IPS-15b (cell line): ENCODE measurements at regions not wholly inside any gene's neighbourhood (a gene's known extent, or its start where the extent isn't known, plus 50 kb on each side); places are given as distances from the start of the nearest gene placed in this dataset.
A peak's percentile ranks its signal among the peaks of the same experiment; 100 is the strongest.

Experiments
- H3K27me3 ChIP-seq: one replicate; pipeline ENCODE4 v1.6.1; 2013; ENCODE audit warnings: low read length; ENCODE audit not compliant: control insufficient read depth, insufficient read depth
- H3K36me3 ChIP-seq: one replicate; pipeline ENCODE4 v1.6.1; 2013; ENCODE audit warnings: low read length; ENCODE audit not compliant: control insufficient read depth, insufficient read depth
- H3K4me1 ChIP-seq: one replicate; pipeline ENCODE4 v1.6.1; 2013; ENCODE audit warnings: mild to moderate bottlenecking, low read length; ENCODE audit not compliant: control insufficient read depth, insufficient read depth
- H3K4me3 ChIP-seq: one replicate; pipeline ENCODE4 v1.5.1; 2013; ENCODE audit warnings: low read depth, low read length
- H3K9ac ChIP-seq: one replicate; pipeline ENCODE4 v1.6.1; 2013; ENCODE audit warnings: low read depth, mild to moderate bottlenecking, low read length
- H3K9me3 ChIP-seq: one replicate; pipeline ENCODE4 v1.6.1; 2013; ENCODE audit warnings: mild to moderate bottlenecking, low read length; ENCODE audit not compliant: control insufficient read depth, insufficient read depth

DNA sequence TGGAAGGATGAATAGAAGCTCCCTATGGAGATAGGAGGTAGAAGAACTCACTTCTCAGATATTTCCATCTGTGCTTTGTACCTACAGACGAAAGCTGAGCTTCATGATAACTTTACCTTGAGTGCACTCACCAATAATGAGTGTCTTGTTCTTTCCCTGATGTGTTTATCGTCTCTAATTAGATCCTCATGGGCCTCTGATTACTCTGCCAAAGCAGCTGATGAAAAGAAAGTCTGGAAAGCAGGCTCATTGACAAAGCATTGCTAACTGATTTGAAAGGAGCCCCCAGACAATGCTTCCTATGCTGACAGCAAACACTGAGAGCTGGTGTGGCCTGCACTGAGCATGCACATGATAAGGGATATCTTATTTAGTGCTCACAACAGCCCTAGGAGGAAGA, 183.9 kb upstream of the GHITM start:
- no peaks in the 10 kb centered on the region for H3K36me3 ChIP-seq
- H3K27me3 ChIP-seq: peaks cover 48% of the 10 kb centered on the region
- H3K4me3 ChIP-seq: no peak overlapping the region
- H3K4me1 ChIP-seq: peaks cover 26% of the 10 kb centered on the region
- no peak overlapping the region for H3K9ac ChIP-seq
- no peaks in the 10 kb centered on the region for H3K9me3 ChIP-seq

DNA sequence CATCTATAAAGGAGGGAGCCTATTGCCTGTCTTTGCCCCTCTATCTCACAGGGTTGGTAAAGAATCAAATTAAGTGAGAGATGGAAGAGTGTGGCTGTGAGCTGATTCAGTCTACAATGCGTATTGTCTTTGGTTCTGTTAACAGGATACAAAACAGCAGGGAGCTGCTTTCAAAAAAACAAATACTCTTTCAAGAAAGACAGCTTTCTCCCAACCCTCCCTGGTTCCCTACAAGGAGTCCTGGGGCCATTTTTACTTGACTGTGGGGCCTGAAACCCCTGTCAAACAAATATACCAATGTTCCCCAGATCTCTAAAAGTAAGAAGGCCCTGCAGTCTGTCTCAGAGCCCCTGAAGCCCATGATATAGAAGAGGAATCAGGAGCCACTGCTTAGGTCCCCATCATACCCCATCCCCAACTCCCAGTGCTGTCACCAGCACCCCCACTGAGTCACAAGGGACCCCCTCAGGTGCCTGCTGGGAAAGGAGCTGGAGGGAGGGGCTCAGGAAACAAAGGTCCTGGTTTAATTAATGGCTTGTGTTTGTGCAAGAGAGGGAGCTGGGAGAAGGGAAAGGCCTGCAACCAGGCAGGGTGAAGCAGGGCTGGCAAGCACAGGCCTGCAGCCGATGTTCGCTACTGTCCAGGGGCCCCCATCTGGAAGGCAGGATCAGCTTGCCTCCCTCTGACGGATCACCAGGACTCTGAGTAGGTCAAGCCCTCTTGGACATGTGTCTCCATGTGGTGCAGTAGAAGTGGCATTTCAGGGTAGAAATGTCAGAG, 182.0 kb upstream of the GHITM start:
- Histone ChIP-seq H3K9me3 (no peaks in the 10 kb centered on the region), H3K27me3 (peaks cover 48% of the 10 kb centered on the region), H3K36me3 (no peaks in the 10 kb centered on the region), H3K4me3 (peak overlapping the region; percentile 21), H3K4me1 (peaks cover 26% of the 10 kb centered on the region), H3K9ac (no peak overlapping the region)

DNA sequence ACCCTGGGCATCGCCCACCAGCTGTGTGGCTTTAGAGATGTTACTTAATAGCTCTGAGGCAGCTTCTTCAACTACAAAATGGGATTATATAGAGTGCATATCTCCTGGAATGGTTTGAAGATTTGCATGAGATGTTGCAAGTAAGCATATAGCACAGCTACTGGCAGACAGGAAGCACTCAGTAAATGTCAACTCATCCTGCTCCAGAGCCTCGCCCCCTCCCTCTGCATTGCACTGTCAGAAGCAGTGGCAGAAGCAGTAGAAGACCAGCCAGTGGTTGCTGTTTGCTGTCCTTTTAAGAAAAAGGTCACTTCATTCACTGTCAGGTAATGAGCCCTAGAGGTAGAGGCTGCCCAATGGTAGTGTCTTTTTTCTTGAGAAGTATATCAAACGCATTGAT, 180.0 kb upstream of the GHITM start:
- H3K36me3 ChIP-seq: no peaks in the 10 kb centered on the region
- no peaks in the 10 kb centered on the region for H3K9me3 ChIP-seq
- peaks cover 11% of the 10 kb centered on the region for H3K4me1 ChIP-seq
- H3K9ac ChIP-seq: no peak overlapping the region
- peaks cover 41% of the 10 kb centered on the region for H3K27me3 ChIP-seq
- no peak overlapping the region for H3K4me3 ChIP-seq

DNA sequence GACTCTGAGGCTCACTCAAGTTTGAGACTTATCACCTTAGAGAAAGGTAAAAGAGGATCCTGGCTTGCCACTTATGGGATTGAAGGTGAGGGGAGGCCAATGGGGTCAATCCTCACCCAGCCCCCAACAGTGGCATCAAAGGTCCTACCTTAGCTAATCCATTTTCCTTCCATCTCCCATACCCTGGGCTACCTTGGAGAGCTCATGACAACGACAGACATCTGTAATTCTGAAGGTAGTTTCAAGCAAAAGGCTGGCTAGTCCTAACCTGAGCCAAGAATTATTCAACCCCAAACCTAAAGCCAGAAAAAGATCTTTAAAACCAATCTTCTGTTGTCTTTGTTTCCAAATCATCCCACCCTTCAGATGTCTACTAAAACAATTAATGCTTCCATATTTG, 179.2 kb upstream of the GHITM start:
- H3K9me3 ChIP-seq: no peaks in the 10 kb centered on the region
- peaks cover 38% of the 10 kb centered on the region for H3K27me3 ChIP-seq
- H3K36me3 ChIP-seq: no peaks in the 10 kb centered on the region
- H3K4me1 ChIP-seq: peaks cover 11% of the 10 kb centered on the region
- H3K4me3 ChIP-seq: no peak overlapping the region
- H3K9ac ChIP-seq: no peak overlapping the region

DNA sequence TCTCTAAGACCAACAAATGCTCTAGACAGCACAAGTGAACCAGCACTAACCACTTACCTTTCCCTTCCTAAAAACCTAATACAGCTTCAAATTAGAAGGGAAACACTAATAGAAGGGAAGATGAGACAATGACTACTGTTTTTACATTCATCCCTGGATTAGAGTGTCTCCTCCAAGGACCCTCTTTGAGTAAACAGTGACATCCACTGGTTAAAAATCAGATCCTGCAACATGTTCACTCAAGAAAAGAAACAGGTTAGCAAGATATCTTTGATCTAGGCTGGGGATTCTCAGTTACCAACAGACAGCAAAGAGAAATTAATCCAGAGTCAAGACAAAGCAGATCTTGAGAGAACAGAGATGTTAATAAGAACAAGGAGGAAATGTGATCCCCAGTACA, 177.7 kb upstream of the GHITM start:
- H3K4me3 ChIP-seq: no peak overlapping the region

DNA sequence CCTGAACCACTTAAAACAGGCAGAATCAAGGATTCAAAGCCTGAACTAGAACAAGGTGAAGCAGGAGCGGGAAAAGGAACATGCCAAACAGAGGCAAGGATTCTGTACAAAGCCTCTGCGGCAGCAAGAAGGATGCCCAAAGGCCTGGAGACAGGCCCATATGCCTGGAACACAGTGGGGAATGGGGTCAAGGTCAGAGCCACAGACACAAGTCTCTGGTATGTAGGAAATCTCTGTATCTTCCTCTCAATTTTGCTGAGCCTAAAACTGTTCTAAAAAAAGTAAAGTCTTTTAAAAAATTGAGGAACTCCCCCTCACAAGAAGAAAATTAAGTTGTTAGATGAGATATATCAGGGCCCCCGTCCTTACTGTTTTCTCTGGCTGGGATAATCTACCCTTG, 175.9 kb upstream of the GHITM start:
- H3K9ac ChIP-seq: no peak overlapping the region
- no peaks in the 10 kb centered on the region for H3K36me3 ChIP-seq
- no peak overlapping the region for H3K4me3 ChIP-seq
- peaks cover 18% of the 10 kb centered on the region for H3K27me3 ChIP-seq
- no peaks in the 10 kb centered on the region for H3K4me1 ChIP-seq
- H3K9me3 ChIP-seq: no peaks in the 10 kb centered on the region

More for the DNA sequence above, 177.7 kb upstream of the GHITM start:
- Histone ChIP-seq H3K9ac (no peak overlapping the region), H3K4me1 (peaks cover 8% of the 10 kb centered on the region), H3K36me3 (no peaks in the 10 kb centered on the region), H3K9me3 (no peaks in the 10 kb centered on the region), H3K27me3 (peaks cover 23% of the 10 kb centered on the region)

DNA sequence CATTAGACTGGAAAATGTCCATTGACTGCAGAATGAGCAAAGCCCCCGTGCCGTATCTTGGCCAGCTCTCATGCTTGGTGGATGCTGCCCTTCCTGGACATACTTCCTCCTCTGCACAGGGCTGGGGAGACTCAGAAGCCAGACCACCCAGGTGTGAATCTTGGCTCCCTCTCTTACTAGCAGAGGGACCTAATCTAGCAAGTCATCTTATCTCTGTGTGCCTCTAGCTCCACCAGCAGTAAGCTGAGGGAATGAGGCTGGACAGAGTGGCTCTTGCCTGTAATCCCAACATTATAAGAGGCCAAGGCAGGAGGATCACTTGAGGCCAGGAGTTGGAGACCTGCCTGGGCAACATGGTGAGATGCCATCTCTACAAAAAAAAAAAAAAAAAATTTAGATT, 173.8 kb upstream of the GHITM start:
- Histone ChIP-seq H3K36me3 (no peaks in the 10 kb centered on the region), H3K4me3 (no peak overlapping the region), H3K4me1 (no peaks in the 10 kb centered on the region), H3K9me3 (no peaks in the 10 kb centered on the region), H3K27me3 (no peaks in the 10 kb centered on the region), H3K9ac (no peak overlapping the region)

DNA sequence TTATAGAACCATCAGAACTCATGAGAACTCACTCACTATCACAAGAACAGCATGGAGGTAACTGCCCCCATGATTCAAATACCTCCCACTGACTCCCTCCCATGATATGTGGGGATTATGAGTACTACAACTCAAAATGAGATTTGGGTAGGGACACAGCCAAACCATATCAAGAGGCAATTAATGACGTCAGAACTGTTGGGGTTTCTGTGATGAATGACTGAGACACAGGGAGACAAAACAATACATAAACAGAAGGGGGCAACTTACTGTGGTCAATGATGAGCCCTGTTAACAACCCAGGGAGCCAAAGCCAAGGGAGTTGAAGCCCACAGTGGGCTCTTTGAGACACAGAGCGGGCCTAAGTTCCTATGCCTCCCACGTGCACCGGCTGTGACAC, 171.3 kb upstream of the GHITM start:
- Histone ChIP-seq H3K9ac (no peak overlapping the region), H3K9me3 (no peaks in the 10 kb centered on the region), H3K36me3 (no peaks in the 10 kb centered on the region), H3K4me3 (no peak overlapping the region), H3K4me1 (no peaks in the 10 kb centered on the region), H3K27me3 (no peaks in the 10 kb centered on the region)

DNA sequence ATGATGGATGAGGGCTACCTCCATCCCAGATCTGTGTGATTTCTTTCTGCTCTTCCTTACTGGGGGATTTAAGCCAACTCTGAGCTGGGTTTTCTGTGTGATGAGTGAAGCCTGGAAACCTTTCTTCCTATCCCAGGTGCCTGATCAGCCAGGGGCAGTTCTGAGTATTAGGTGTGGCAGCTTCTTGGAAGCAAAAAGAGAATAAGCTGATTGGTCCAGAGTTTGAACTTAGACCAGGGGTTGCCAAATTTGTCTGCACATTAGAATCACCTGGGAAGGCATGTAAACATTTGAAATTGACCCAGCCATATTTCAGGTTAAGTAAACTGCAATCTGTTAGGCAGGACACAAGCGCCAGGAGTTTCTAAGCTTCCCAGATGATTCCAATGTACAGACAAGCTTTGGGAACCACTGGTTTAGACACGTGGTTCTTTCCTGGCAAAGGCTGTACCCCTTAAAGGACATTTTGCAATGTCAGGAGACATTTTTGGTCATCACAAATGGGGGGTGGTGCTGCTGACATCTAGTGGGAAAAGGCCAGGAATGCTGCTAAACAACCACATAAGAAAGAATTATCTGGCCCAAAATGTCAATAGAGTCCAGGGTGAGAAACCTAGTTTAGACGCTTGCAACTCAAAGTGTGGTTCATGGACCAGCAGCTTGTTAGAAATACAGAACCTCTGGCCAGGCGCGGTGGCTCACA, 160.5 kb upstream of the GHITM start:
- Histone ChIP-seq H3K4me3 (no peak overlapping the region), H3K9ac (no peak overlapping the region), H3K9me3 (no peaks in the 10 kb centered on the region), H3K36me3 (no peaks in the 10 kb centered on the region), H3K27me3 (no peaks in the 10 kb centered on the region), H3K4me1 (peaks cover 5% of the 10 kb centered on the region)

DNA sequence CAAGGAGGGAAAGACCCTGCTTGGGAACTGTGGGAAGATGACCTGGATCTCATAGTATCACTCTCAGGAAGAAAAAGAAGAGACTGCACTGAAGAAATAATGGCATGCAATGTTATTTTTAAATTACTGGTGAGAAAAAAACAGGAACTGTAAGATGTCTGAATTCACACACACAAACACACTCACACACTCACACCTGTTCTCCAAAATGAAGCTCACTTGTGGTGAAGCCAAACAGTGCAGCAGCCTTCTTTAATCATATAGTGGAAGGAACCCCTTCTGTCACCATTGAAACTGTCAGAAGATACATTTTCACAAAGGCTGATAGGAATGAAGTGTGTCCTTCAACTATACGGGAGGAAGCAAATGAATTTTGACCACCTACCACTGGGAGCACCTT, 156.5 kb upstream of the GHITM start:
- H3K4me1 ChIP-seq: peaks cover 5% of the 10 kb centered on the region
- H3K36me3 ChIP-seq: no peaks in the 10 kb centered on the region
- no peak overlapping the region for H3K4me3 ChIP-seq
- no peaks in the 10 kb centered on the region for H3K9me3 ChIP-seq
- no peak overlapping the region for H3K9ac ChIP-seq
- H3K27me3 ChIP-seq: no peaks in the 10 kb centered on the region

DNA sequence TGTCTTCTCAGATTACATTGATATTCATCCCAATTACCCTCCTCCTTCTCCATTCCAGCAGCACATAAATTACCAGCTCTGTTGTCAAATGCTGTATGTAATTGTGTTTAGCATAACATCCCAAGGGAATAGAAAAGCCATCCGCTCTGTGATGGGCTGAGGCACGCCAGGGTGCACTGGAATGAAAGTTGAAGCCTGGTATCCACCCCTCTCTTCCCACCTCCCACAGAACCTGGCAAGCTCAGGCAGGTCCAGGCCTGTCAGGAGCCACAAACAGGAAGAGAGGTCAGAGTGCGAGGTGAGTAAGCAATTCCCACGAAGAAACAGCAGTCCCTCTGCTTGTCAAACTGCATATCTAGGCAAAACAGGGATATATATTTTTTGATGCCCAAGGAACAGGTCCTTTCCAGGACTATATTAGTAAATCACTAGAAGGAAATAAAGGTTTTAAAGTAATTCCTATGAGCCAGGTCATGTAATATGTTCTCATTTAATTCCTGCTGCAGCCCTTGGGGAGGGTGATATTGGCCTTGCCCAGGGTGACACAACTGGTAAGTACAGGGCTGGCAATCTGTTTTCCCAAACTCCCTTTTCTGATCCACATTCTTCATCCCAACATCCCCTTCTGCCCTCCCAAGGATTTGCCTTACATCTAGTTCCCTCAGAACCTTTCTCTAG, 155.6 kb upstream of the GHITM start:
- H3K36me3 ChIP-seq: no peaks in the 10 kb centered on the region
- no peak overlapping the region for H3K4me3 ChIP-seq

DNA sequence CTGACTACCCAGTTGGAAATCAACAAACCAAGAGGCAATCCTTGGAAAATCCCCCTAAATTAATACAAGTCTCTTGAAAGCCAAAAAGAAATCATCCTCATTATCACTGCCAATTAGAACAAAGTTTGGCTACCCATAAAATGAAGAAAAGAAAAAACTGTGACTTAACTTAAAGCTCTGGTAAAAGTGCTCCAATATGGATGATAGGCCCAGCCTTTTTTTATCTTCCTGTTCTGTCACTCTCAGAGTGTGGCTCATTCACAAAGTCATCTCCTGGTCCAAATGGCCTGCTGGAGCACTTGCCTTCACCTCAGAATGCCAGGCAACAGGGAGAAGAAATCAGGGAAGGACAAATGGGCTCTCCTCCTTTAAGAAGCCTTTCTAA, 155.1 kb upstream of the GHITM start:
- no peaks in the 10 kb centered on the region for H3K27me3 ChIP-seq
- H3K9me3 ChIP-seq: no peaks in the 10 kb centered on the region
- no peaks in the 10 kb centered on the region for H3K36me3 ChIP-seq
- no peak overlapping the region for H3K9ac ChIP-seq
- H3K4me3 ChIP-seq: no peak overlapping the region
- H3K4me1 ChIP-seq: peaks cover 5% of the 10 kb centered on the region

More for the DNA sequence above, 155.6 kb upstream of the GHITM start:
- H3K9me3 ChIP-seq: no peaks in the 10 kb centered on the region
- no peak overlapping the region for H3K9ac ChIP-seq
- no peaks in the 10 kb centered on the region for H3K27me3 ChIP-seq
- peaks cover 5% of the 10 kb centered on the region for H3K4me1 ChIP-seq
